ENCODE measurements at regions not wholly inside any gene's neighbourhood (a gene's known extent, or its start where the extent isn't known, plus 50 kb on each side); places are given as distances from the start of the nearest gene placed in this dataset.
A peak's percentile ranks its signal among the peaks of the same experiment; 100 is the strongest.

- TF ChIP-seq CTCF (IDR thresholded peaks at IDR 0.05; ENCODE audit: insufficient read depth, missing control alignments) = no peak
These were observed 365.2 kb downstream of the DSEL start for GRCh38 chr18:67151366-67151765.

GRCh38 chr18:67145586-67146292 is 370.8 kb downstream of the DSEL start:
- FAIRE-seq (no peak), DNase-seq (ENCODE audit: insufficient read length, low spot score) (no peak)
- no peak for TF ChIP-seq CTCF (IDR thresholded peaks at IDR 0.05; ENCODE audit: insufficient read depth, missing control alignments)

More at GRCh38 chr18:67151366-67151765, 365.2 kb downstream of the DSEL start:
- no peak for FAIRE-seq
- DNase-seq (ENCODE audit: insufficient read length, low spot score) = no peak

- TF ChIP-seq CTCF (IDR thresholded peaks at IDR 0.05; ENCODE audit: insufficient read depth, missing control alignments) = no peak
- FAIRE-seq (peak; percentile 99), DNase-seq (ENCODE audit: insufficient read length, low spot score) (no peak)
These were observed 372.2 kb downstream of the DSEL start for GRCh38 chr18:67144329-67144728.

GRCh38 chr18:67143028-67143427 is 373.5 kb downstream of the DSEL start:
- no peak for FAIRE-seq
- DNase-seq (ENCODE audit: insufficient read length, low spot score) = no peak
- no peak for TF ChIP-seq CTCF (IDR thresholded peaks at IDR 0.05; ENCODE audit: insufficient read depth, missing control alignments)

GRCh38 chr18:67142604-67143003 is 373.9 kb downstream of the DSEL start:
- no peak for TF ChIP-seq CTCF (IDR thresholded peaks at IDR 0.05; ENCODE audit: insufficient read depth, missing control alignments)
- no peak for DNase-seq (ENCODE audit: insufficient read length, low spot score)
- no peak for FAIRE-seq

DNA sequence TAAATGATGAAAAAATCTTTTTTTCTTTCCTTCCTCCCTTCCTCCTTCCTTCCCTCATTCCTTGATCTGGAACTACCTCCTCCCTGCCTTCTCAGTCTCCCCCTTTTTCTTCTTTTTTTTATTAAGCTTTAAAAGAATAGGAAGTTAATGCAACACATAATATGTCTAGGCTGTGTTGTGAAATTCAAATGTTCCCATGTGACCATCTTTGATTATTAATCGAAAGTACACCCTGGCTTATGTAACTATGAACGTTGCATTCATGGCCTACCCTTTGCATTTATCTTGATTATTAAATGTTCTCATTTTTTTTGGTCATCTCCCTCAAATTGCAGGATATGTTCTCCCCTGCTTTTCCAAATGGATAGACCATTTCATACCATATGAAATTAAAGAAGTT is 376.0 kb downstream of the DSEL start:
- TF ChIP-seq CTCF (IDR thresholded peaks at IDR 0.05; ENCODE audit: insufficient read depth, missing control alignments) = no peak
- no peak for FAIRE-seq
- no peak for DNase-seq (ENCODE audit: insufficient read length, low spot score)

DNA sequence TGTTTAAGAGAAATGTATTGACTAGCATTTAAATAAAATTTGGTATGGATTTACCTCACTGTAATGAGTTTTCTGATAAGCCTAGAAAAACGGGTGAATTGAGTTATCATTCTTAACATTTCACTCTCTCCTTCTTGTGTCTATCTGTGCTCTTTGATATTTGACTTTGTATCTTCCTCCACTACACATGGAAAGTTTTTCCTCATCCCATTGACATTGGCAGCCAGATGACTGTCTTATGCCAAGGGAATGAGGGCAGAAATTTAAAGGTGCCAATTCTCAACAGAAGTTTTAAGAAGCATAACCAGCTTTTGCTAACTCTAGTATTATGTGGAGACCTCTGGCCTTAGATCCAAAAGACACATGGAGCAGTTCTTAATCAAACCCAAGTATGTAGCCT is 376.6 kb downstream of the DSEL start:
- no peak for TF ChIP-seq CTCF (IDR thresholded peaks at IDR 0.05; ENCODE audit: insufficient read depth, missing control alignments)
- DNase-seq (ENCODE audit: insufficient read length, low spot score) = no peak
- peak; percentile 100 for FAIRE-seq

All from D721Med (cell line).